ENCODE measurements at regions not wholly inside any gene's neighbourhood (a gene's known extent, or its start where the extent isn't known, plus 50 kb on each side); places are given as distances from the start of the nearest gene placed in this dataset.

- H3K27ac ChIP-seq = no peak overlapping the region
These were observed 59.0 kb upstream of the BCL6 start for GRCh38 chr3:187804120-187804744.

GRCh38 chr3:187804745-187805121, 59.5 kb upstream of the BCL6 start:
- peaks cover 0 to 12% (median 0%) of the 10 kb centered on the region in 11 experiments; a peak in 6 of 22 replicates for H3K9me3 ChIP-seq (replicated peaks in 1 of 11)
- no peaks in the 10 kb centered on the region for H4K20me1 ChIP-seq
- H3K27me3 ChIP-seq = no peaks in the 10 kb centered on the region
- peak overlapping the region in 2 of 11 experiments; percentile 23 to 27; a peak in 2 of 22 replicates for H3K4me2 ChIP-seq
- no peak overlapping the region for H3K9ac ChIP-seq
- no peaks in the 10 kb centered on the region for H3K36me3 ChIP-seq
- no peak overlapping the region for H3K27ac ChIP-seq
- H3K4me1 ChIP-seq = peaks cover 5 to 39% (median 31%) of the 10 kb centered on the region in 10 experiments; a peak in 19 of 20 replicates
- no peak overlapping the region for H3K4me3 ChIP-seq
- no peak for TF ChIP-seq Cebpa-rat (IDR thresholded peaks at IDR 0.05)

More at GRCh38 chr3:187804120-187804744, 59.0 kb upstream of the BCL6 start:
- Histone ChIP-seq H3K4me3 (no peak overlapping the region), H3K4me1 (peaks cover 5 to 38% (median 26%) of the 10 kb centered on the region in 10 experiments; a peak in 19 of 20 replicates), H4K20me1 (no peaks in the 10 kb centered on the region), H3K36me3 (no peaks in the 10 kb centered on the region), H3K9ac (no peak overlapping the region), H3K9me3 (replicated peaks in 1 of 11) (peaks cover 0 to 12% (median 0%) of the 10 kb centered on the region in 11 experiments; a peak in 6 of 22 replicates), H3K27me3 (no peaks in the 10 kb centered on the region), H3K4me2 (peak overlapping the region in 2 of 11 experiments; percentile 23 to 27; a peak in 2 of 22 replicates)
- TF ChIP-seq Cebpa-rat (IDR thresholded peaks at IDR 0.05) = no peak

DNA sequence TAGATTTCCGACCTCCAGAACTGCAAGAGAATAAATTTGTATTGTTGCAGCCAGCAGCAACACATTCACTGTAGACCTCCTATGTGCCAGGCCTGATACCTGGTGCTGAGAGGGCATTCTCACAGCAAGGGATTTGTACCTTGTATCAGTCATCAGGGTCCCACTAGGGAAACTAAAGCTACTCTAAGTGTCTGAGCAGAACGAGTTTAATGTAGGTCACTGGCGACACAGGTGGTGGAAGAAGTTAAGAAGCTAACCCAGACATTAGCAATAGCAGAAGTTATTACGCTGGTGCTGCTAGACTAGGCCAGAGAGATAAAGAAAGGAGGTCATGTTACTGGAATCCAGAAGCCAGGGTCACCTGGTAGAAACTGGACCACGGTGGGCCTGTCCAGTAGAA, 60.5 kb upstream of the BCL6 start:
- Histone ChIP-seq H4K20me1 (no peaks in the 10 kb centered on the region), H3K9me3 (replicated peaks in 1 of 11) (peaks cover 0 to 12% (median 0%) of the 10 kb centered on the region in 11 experiments; a peak in 6 of 22 replicates), H3K4me1 (peaks cover 5 to 39% (median 27%) of the 10 kb centered on the region in 10 experiments; a peak in 18 of 20 replicates), H3K4me2 (no peak overlapping the region), H3K4me3 (no peak overlapping the region), H3K27me3 (no peaks in the 10 kb centered on the region), H3K27ac (no peak overlapping the region), H3K9ac (no peak overlapping the region), H3K36me3 (no peaks in the 10 kb centered on the region)
- no peak for TF ChIP-seq Cebpa-rat (IDR thresholded peaks at IDR 0.05)

GRCh38 chr3:187807086-187807862, 62.0 kb upstream of the BCL6 start:
- no peaks in the 10 kb centered on the region for H3K27me3 ChIP-seq
- H3K4me1 ChIP-seq = peaks cover 9 to 32% (median 16%) of the 10 kb centered on the region in 10 experiments; a peak in 18 of 20 replicates
- H3K4me2 ChIP-seq = no peak overlapping the region
- H3K4me3 ChIP-seq = no peak overlapping the region
- no peaks in the 10 kb centered on the region for H3K36me3 ChIP-seq
- H3K9ac ChIP-seq = no peak overlapping the region
- H3K27ac ChIP-seq = no peak overlapping the region
- no peak for TF ChIP-seq Cebpa-rat (IDR thresholded peaks at IDR 0.05)
- H4K20me1 ChIP-seq = no peaks in the 10 kb centered on the region
- peaks cover 0 to 12% (median 0%) of the 10 kb centered on the region in 11 experiments; a peak in 6 of 22 replicates for H3K9me3 ChIP-seq (replicated peaks in 1 of 11)

GRCh38 chr3:187808527-187808895, 63.2 kb upstream of the BCL6 start:
- no peak for TF ChIP-seq Cebpa-rat (IDR thresholded peaks at IDR 0.05)
- Histone ChIP-seq H3K36me3 (no peaks in the 10 kb centered on the region), H3K27ac (0 out of 22 replicates have a peak overlapping the region, but pooled peaks of 1 of the 11 experiments have one; percentile 3), H3K4me3 (no peak overlapping the region), H3K4me1 (peaks cover 9 to 32% (median 16%) of the 10 kb centered on the region in 10 experiments; a peak in 18 of 20 replicates), H4K20me1 (no peaks in the 10 kb centered on the region), H3K9ac (0 out of 22 replicates have a peak overlapping the region, but pooled peaks of 2 of the 11 experiments have one; percentile 14 to 19), H3K4me2 (peak overlapping the region in 10 of 11 experiments; percentile 9 to 67 (median 46); a peak in 17 of 22 replicates), H3K9me3 (replicated peaks in 1 of 11) (peaks cover 0 to 12% (median 0%) of the 10 kb centered on the region in 11 experiments; a peak in 6 of 22 replicates), H3K27me3 (no peaks in the 10 kb centered on the region)

DNA sequence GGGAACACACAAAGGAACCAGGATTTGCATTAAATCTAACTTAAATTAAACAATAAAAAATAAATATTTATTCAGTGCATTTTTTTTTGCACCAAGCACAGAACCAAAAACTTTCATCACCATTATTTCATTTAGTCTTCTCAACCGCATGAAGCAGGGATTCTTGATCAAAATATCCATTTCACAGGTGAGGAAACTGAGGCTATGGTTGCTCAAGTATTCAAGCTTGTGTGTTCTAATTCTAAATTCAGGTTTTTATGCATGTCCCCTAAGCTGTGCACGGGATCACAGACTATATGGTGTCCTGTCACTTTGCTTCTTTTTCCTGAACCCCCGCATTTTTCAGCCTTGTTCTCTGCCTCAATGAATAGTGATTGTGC, 64.3 kb upstream of the BCL6 start:
- Histone ChIP-seq H3K4me2 (peak overlapping the region in 5 of 11 experiments; percentile 10 to 67 (median 58); a peak in 9 of 22 replicates), H3K4me3 (no peak overlapping the region), H3K4me1 (peaks cover 8 to 32% (median 16%) of the 10 kb centered on the region in 10 experiments; a peak in 18 of 20 replicates), H3K27ac (no peak overlapping the region), H3K9ac (no peak overlapping the region), H3K27me3 (no peaks in the 10 kb centered on the region), H3K36me3 (no peaks in the 10 kb centered on the region), H4K20me1 (no peaks in the 10 kb centered on the region), H3K9me3 (replicated peaks in 1 of 11) (peaks cover 0 to 12% (median 0%) of the 10 kb centered on the region in 11 experiments; a peak in 6 of 22 replicates)
- no peak for TF ChIP-seq Cebpa-rat (IDR thresholded peaks at IDR 0.05)

DNA sequence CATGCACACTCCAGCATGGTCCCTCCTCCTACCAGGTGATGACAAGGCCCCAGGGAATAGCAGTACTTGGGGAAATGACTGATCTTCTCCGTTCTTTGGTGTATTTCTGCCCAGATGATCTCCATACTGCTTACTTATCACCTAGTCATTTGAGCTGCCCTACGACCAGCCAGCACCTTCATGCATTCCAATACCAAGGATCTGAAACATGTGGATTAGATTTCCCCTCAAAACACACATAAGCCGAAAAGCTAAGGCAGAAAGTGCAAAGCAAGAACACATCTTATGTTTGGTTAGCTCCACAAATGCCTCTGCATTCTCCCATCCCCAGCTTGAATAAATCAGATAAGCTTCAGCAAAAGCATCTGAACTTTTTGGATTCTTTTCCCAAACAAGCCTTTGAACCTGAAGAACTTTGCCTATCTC, 64.8 kb upstream of the BCL6 start:
- Histone ChIP-seq H3K4me2 (peak overlapping the region in 5 of 11 experiments; percentile 10 to 67 (median 34); a peak in 9 of 22 replicates), H3K9me3 (replicated peaks in 1 of 11) (peaks cover 0 to 12% (median 0%) of the 10 kb centered on the region in 11 experiments; a peak in 6 of 22 replicates), H4K20me1 (no peaks in the 10 kb centered on the region), H3K4me3 (no peak overlapping the region), H3K36me3 (no peaks in the 10 kb centered on the region), H3K4me1 (peaks cover 5 to 32% (median 16%) of the 10 kb centered on the region in 10 experiments; a peak in 17 of 20 replicates), H3K27ac (no peak overlapping the region), H3K9ac (no peak overlapping the region), H3K27me3 (no peaks in the 10 kb centered on the region)
- TF ChIP-seq Cebpa-rat (IDR thresholded peaks at IDR 0.05) = no peak

DNA sequence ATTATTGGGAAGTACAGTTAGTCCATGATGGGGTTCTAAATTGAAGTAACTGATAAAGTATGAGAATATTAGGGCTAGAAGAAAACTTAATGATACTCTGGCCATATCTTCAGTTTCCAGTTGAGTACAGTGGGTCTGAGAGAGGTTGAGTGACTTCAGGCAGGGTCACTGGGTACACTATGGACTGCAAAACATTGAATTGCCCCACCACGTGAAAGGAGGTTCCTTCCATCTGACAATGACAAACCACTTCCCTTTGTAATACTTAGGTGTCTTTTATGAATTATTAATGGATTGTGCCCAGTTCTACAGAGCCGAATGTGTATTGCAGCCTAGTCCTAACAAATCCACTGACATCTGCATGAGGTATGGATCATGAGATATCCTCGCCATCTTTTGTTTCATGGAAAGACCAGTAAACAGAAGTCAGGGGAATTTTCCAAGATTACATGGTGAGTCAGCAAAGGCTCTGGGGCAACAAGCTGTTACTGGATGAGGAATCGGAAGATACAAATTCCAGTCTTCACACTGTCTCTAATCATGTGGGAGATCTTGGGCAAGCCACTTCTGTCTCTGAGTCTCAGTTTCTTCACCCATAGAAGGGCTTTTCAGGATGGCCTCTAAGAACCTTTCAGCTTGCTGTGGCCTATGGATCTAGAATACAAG, 66.5 kb upstream of the BCL6 start:
- no peaks in the 10 kb centered on the region for H3K9me3 ChIP-seq (replicated peaks in 1 of 11)
- no peaks in the 10 kb centered on the region for H3K27me3 ChIP-seq
- H3K4me1 ChIP-seq = peaks cover 5 to 32% (median 16%) of the 10 kb centered on the region in 10 experiments; a peak in 17 of 20 replicates
- TF ChIP-seq Cebpa-rat (IDR thresholded peaks at IDR 0.05) = no peak
- H4K20me1 ChIP-seq = no peaks in the 10 kb centered on the region
- 0 out of 22 replicates have a peak overlapping the region, but pooled peaks of 2 of the 11 experiments have one; percentile 5 to 17 for H3K4me2 ChIP-seq
- H3K4me3 ChIP-seq = no peak overlapping the region
- H3K9ac ChIP-seq = no peak overlapping the region
- no peak overlapping the region for H3K27ac ChIP-seq
- H3K36me3 ChIP-seq = no peaks in the 10 kb centered on the region
